ENCODE measurements at regions not wholly inside any gene's neighbourhood (a gene's known extent, or its start where the extent isn't known, plus 50 kb on each side); places are given as distances from the start of the nearest gene placed in this dataset.

DNA sequence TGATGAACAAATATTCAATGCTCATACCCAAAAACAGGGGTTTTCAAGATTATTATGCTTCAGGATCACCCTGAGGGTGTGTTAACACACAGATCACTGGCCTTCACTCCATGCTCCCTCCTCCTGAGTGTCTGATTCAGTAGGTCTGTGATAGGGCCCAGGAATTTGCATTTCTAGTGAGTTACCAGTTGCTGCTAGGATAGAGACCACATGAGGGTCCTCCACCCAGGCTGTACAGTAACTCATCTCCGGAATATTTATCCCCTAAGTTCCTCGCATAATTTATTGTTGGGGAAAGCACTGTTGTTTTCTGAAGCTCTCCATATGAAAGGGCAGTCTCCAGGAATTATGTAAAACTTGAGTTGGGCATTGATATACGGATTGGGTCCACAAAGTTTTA lies 1106.6 kb upstream of the B3GALT2 start:
- Histone ChIP-seq H3K9ac (ENCODE audit: low read depth, low read length) (no peak overlapping the region), H3K4me1 (ENCODE audit: control insufficient read depth, insufficient read depth, low read length) (peaks cover 11% of the 10 kb centered on the region), H3K4me3 (ENCODE audit: low read depth, low read length) (no peak overlapping the region), H3K27me3 (ENCODE audit: control insufficient read depth, insufficient read depth, low read length) (no peaks in the 10 kb centered on the region), H3K9me3 (ENCODE audit: control insufficient read depth, insufficient read depth, low read length) (no peaks in the 10 kb centered on the region), H3K36me3 (ENCODE audit: control insufficient read depth, insufficient read depth, low read length) (no peaks in the 10 kb centered on the region)

DNA sequence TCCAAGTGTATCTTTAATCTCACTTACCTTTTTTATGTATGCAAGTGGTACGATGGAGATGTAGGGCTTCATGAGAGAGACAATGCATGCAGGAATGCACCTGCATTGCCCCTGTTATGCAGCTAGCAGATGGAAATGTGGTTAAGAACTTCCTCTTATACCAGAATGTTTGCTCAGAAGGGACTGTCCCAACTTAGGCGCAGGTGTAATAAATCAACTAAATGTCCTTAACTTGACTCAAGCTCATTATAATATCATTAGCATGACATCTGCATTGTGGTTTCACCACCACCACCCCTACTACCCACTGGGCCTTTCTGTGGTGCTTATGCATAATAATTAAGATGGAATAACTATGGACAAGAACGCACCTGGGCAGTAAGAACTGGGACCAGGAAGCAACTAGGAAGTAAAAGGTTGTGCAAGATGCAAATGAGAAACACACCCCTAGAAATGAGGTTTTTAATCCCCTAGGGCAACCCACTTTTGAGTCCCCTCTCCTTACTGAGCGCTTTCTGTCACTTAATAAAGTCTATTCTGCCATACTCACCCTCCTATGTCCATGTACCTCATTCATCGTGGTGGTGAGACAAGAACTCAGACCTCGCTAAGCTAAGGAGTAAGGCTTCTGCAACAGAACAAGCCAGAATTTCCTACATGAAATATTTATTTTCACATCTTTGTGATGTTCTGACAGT lies 1103.3 kb upstream of the B3GALT2 start:
- Histone ChIP-seq H3K4me3 (ENCODE audit: low read depth, low read length) (no peak overlapping the region), H3K9ac (ENCODE audit: low read depth, low read length) (no peak overlapping the region), H3K4me1 (ENCODE audit: control insufficient read depth, insufficient read depth, low read length) (peaks cover 14% of the 10 kb centered on the region), H3K9me3 (ENCODE audit: control insufficient read depth, insufficient read depth, low read length) (no peaks in the 10 kb centered on the region), H3K27me3 (ENCODE audit: control insufficient read depth, insufficient read depth, low read length) (no peaks in the 10 kb centered on the region), H3K36me3 (ENCODE audit: control insufficient read depth, insufficient read depth, low read length) (no peaks in the 10 kb centered on the region)

DNA sequence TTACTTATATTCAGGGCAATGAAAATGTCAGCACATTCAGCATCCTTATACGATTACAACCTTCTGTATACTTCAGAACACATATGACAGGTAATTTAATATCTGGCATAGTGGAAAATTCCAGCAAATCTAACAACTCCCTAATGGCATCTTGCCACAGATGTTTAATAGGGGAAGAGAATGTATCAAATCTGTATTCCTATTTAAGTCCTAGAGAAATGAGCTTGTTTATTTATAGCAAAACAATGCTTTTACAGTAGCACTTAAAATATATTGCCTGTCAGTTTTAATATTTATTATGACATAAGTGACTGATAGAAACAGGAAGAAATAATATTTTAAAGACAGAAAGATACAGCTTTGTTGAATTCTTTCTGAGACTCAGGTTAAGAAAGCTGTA lies 1101.8 kb upstream of the B3GALT2 start:
- H3K9me3 ChIP-seq (ENCODE audit: control insufficient read depth, insufficient read depth, low read length): no peaks in the 10 kb centered on the region
- no peaks in the 10 kb centered on the region for H3K36me3 ChIP-seq (ENCODE audit: control insufficient read depth, insufficient read depth, low read length)
- no peak overlapping the region for H3K4me3 ChIP-seq (ENCODE audit: low read depth, low read length)
- H3K27me3 ChIP-seq (ENCODE audit: control insufficient read depth, insufficient read depth, low read length): no peaks in the 10 kb centered on the region
- H3K9ac ChIP-seq (ENCODE audit: low read depth, low read length): no peak overlapping the region
- peaks cover 14% of the 10 kb centered on the region for H3K4me1 ChIP-seq (ENCODE audit: control insufficient read depth, insufficient read depth, low read length)

DNA sequence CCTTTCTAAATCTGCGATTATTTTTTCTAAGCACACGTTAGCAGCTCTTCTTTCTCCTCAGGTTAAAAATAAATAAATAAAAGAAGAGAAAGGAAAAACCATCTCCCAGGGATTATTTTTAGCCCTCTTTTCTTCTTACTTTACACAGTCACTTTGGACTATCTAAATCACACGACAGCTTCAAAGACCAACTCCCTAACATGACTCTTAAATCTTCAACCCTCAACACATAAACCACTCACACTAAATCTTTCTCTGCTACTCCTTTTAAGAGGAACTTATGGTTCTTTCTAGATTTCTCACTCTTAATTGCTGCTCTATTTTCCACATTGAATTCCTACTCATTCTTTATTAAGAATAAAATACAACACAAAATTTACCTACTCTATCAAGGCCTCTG lies 1095.0 kb upstream of the B3GALT2 start:
- peaks cover 3% of the 10 kb centered on the region for H3K4me1 ChIP-seq (ENCODE audit: control insufficient read depth, insufficient read depth, low read length)

GRCh38 chr1:194280463-194280862 lies 1094.0 kb upstream of the B3GALT2 start:
- Histone ChIP-seq H3K36me3 (ENCODE audit: control insufficient read depth, insufficient read depth, low read length) (no peaks in the 10 kb centered on the region), H3K4me1 (ENCODE audit: control insufficient read depth, insufficient read depth, low read length) (no peaks in the 10 kb centered on the region), H3K9ac (ENCODE audit: low read depth, low read length) (no peak overlapping the region), H3K27me3 (ENCODE audit: control insufficient read depth, insufficient read depth, low read length) (no peaks in the 10 kb centered on the region), H3K4me3 (ENCODE audit: low read depth, low read length) (no peak overlapping the region), H3K9me3 (ENCODE audit: control insufficient read depth, insufficient read depth, low read length) (no peaks in the 10 kb centered on the region)

More for the DNA sequence above, 1095.0 kb upstream of the B3GALT2 start:
- Histone ChIP-seq H3K27me3 (ENCODE audit: control insufficient read depth, insufficient read depth, low read length) (no peaks in the 10 kb centered on the region), H3K36me3 (ENCODE audit: control insufficient read depth, insufficient read depth, low read length) (no peaks in the 10 kb centered on the region), H3K9ac (ENCODE audit: low read depth, low read length) (no peak overlapping the region), H3K4me3 (ENCODE audit: low read depth, low read length) (no peak overlapping the region), H3K9me3 (ENCODE audit: control insufficient read depth, insufficient read depth, low read length) (no peaks in the 10 kb centered on the region)

DNA sequence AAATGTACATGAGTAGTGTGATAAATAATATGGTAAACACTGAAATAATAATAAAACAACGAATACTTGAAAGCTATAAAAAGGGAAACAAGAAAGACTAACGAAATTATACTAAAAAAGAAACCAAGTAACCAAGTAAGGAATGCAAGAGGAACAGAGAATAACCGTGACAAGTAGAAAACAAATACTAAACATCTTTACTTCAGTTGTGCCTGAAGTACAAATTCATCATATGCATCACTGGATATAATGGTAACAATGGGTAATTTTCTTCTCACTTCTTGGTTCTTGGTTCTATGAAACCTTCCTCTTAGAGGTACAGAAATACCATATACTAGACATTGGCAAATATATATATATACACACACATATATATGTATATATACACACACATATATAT lies 1093.6 kb upstream of the B3GALT2 start:
- Histone ChIP-seq H3K4me3 (ENCODE audit: low read depth, low read length) (no peak overlapping the region), H3K4me1 (ENCODE audit: control insufficient read depth, insufficient read depth, low read length) (no peaks in the 10 kb centered on the region)

GRCh38 chr1:194277927-194278326 lies 1091.5 kb upstream of the B3GALT2 start:
- no peak overlapping the region for H3K4me3 ChIP-seq (ENCODE audit: low read depth, low read length)
- H3K36me3 ChIP-seq (ENCODE audit: control insufficient read depth, insufficient read depth, low read length): no peaks in the 10 kb centered on the region
- H3K27me3 ChIP-seq (ENCODE audit: control insufficient read depth, insufficient read depth, low read length): no peaks in the 10 kb centered on the region
- H3K4me1 ChIP-seq (ENCODE audit: control insufficient read depth, insufficient read depth, low read length): no peaks in the 10 kb centered on the region
- no peak overlapping the region for H3K9ac ChIP-seq (ENCODE audit: low read depth, low read length)
- no peaks in the 10 kb centered on the region for H3K9me3 ChIP-seq (ENCODE audit: control insufficient read depth, insufficient read depth, low read length)

More for the DNA sequence above, 1093.6 kb upstream of the B3GALT2 start:
- no peak overlapping the region for H3K9ac ChIP-seq (ENCODE audit: low read depth, low read length)
- no peaks in the 10 kb centered on the region for H3K9me3 ChIP-seq (ENCODE audit: control insufficient read depth, insufficient read depth, low read length)
- H3K36me3 ChIP-seq (ENCODE audit: control insufficient read depth, insufficient read depth, low read length): no peaks in the 10 kb centered on the region
- H3K27me3 ChIP-seq (ENCODE audit: control insufficient read depth, insufficient read depth, low read length): no peaks in the 10 kb centered on the region

DNA sequence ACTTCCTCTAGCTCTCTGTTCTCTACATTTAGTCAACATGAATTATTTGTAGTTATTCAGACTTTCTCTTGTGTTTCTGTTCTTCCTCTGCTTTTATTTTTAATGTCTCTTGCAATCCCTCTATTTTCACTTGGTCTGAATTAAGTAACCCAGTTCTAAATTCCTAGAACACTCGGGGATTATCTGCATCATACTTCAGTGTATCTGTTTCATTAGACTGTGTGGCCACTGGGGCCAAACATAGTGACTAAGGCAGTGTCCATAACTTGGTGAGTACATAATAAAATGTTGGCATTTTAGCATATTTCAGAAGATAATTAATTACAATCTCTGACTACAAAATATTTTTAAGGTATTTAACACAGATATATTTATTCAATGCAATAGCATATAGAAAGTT lies 1087.2 kb upstream of the B3GALT2 start:
- no peak overlapping the region for H3K9ac ChIP-seq (ENCODE audit: low read depth, low read length)
- H3K4me1 ChIP-seq (ENCODE audit: control insufficient read depth, insufficient read depth, low read length): no peaks in the 10 kb centered on the region
- H3K9me3 ChIP-seq (ENCODE audit: control insufficient read depth, insufficient read depth, low read length): no peaks in the 10 kb centered on the region
- no peaks in the 10 kb centered on the region for H3K36me3 ChIP-seq (ENCODE audit: control insufficient read depth, insufficient read depth, low read length)
- H3K27me3 ChIP-seq (ENCODE audit: control insufficient read depth, insufficient read depth, low read length): no peaks in the 10 kb centered on the region
- H3K4me3 ChIP-seq (ENCODE audit: low read depth, low read length): no peak overlapping the region

GRCh38 chr1:194268839-194269238 lies 1082.4 kb upstream of the B3GALT2 start:
- H3K9ac ChIP-seq (ENCODE audit: low read depth, low read length): no peak overlapping the region
- H3K27me3 ChIP-seq (ENCODE audit: control insufficient read depth, insufficient read depth, low read length): no peaks in the 10 kb centered on the region
- no peaks in the 10 kb centered on the region for H3K4me1 ChIP-seq (ENCODE audit: control insufficient read depth, insufficient read depth, low read length)
- peaks cover 7% of the 10 kb centered on the region for H3K9me3 ChIP-seq (ENCODE audit: control insufficient read depth, insufficient read depth, low read length)
- H3K4me3 ChIP-seq (ENCODE audit: low read depth, low read length): no peak overlapping the region
- H3K36me3 ChIP-seq (ENCODE audit: control insufficient read depth, insufficient read depth, low read length): no peaks in the 10 kb centered on the region

- H3K4me1 ChIP-seq (ENCODE audit: control insufficient read depth, insufficient read depth, low read length): no peaks in the 10 kb centered on the region
- H3K9me3 ChIP-seq (ENCODE audit: control insufficient read depth, insufficient read depth, low read length): peaks cover 10% of the 10 kb centered on the region
- no peak overlapping the region for H3K4me3 ChIP-seq (ENCODE audit: low read depth, low read length)
- H3K36me3 ChIP-seq (ENCODE audit: control insufficient read depth, insufficient read depth, low read length): no peaks in the 10 kb centered on the region
- H3K27me3 ChIP-seq (ENCODE audit: control insufficient read depth, insufficient read depth, low read length): no peaks in the 10 kb centered on the region
- H3K9ac ChIP-seq (ENCODE audit: low read depth, low read length): no peak overlapping the region
These were observed 1080.6 kb upstream of the B3GALT2 start for GRCh38 chr1:194267021-194267420.

GRCh38 chr1:194256010-194256409 lies 1069.6 kb upstream of the B3GALT2 start:
- Histone ChIP-seq H3K4me3 (ENCODE audit: low read depth, low read length) (no peak overlapping the region), H3K27me3 (ENCODE audit: control insufficient read depth, insufficient read depth, low read length) (no peaks in the 10 kb centered on the region), H3K9me3 (ENCODE audit: control insufficient read depth, insufficient read depth, low read length) (no peaks in the 10 kb centered on the region), H3K36me3 (ENCODE audit: control insufficient read depth, insufficient read depth, low read length) (no peaks in the 10 kb centered on the region), H3K9ac (ENCODE audit: low read depth, low read length) (no peak overlapping the region), H3K4me1 (ENCODE audit: control insufficient read depth, insufficient read depth, low read length) (no peaks in the 10 kb centered on the region)

DNA sequence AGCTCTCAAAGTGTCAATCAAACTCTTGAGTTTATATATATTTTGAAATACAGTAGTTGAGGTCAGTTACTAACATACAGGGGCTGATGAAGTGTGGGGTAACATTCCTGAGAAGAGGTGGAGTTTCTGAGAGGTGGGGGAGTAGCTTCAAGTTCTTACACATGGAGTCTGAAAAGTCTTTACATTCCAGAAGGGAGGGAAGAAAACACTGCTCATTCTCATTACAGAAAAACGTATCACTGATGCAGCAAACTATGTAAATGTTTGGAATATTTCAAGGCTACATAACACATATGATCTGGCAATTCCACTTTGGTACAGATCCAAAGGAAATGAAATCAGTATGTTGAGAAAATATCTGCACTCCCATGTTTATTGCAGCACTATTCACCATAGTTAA lies 1065.8 kb upstream of the B3GALT2 start:
- Histone ChIP-seq H3K27me3 (ENCODE audit: control insufficient read depth, insufficient read depth, low read length) (no peaks in the 10 kb centered on the region), H3K4me3 (ENCODE audit: low read depth, low read length) (no peak overlapping the region), H3K9ac (ENCODE audit: low read depth, low read length) (no peak overlapping the region), H3K4me1 (ENCODE audit: control insufficient read depth, insufficient read depth, low read length) (no peaks in the 10 kb centered on the region), H3K9me3 (ENCODE audit: control insufficient read depth, insufficient read depth, low read length) (no peaks in the 10 kb centered on the region), H3K36me3 (ENCODE audit: control insufficient read depth, insufficient read depth, low read length) (no peaks in the 10 kb centered on the region)

Data from iPS-15b (cell line).